Tibial nerve (tissue), 4 donors: ENCODE measurements at regions not wholly inside any gene's neighbourhood (a gene's known extent, or its start where the extent isn't known, plus 50 kb on each side); places are given as distances from the start of the nearest gene placed in this dataset.

Source experiments
- DNase-seq, 2 donors: peaks; one replicate each; pipeline ENCODE4 v3.0.0-alpha.2; 2019; ENCODE audit warnings: low spot score in 2 of 2
- H3K27ac ChIP-seq, 4 donors: fragments of 200-600 bp; sonication (generic) in 3 of 4; one replicate each; pipeline ENCODE4 v1.5.1; 2017 to 2019; ENCODE audit warnings: mild to moderate bottlenecking in 1 of 4
- H3K27me3 ChIP-seq, 2 donors: fragments of 200-600 bp; sonication (generic) in 1 of 2; one replicate each; pipeline versions ENCODE4 v1.5.1 to v1.6.0; 2017 to 2019
- H3K36me3 ChIP-seq, 3 donors: fragments of 200-600 bp; sonication (generic); one replicate each; pipeline ENCODE4 v1.5.1; 2018 to 2019
- H3K4me1 ChIP-seq, 4 donors: fragments of 200-600 bp; sonication (generic) in 3 of 4; one replicate each; pipeline ENCODE4 v1.5.1; 2017 to 2019
- H3K4me3 ChIP-seq, 4 donors: fragments of 200-600 bp; sonication (generic) in 3 of 4; one replicate each; pipeline ENCODE4 v1.5.1; 2017 to 2019; ENCODE audit warnings: mild to moderate bottlenecking in 1 of 4, moderate library complexity in 1 of 4
- H3K9me3 ChIP-seq, 4 donors: fragments of 200-600 bp; sonication (generic) in 3 of 4; one replicate each; pipeline ENCODE4 v1.5.1; 2017 to 2019
- CTCF ChIP-seq, 5 experiments: fragments of 200-600 bp in 3 of 5; fragments of 450-650 bp in 2 of 5; sonication (generic) in 3 of 5; IDR thresholded peaks; one replicate each; pipeline ENCODE4 v1.5.1; 2016 to 2019; ENCODE audit warnings: antibody characterized with exemption in 5 of 5, mild to moderate bottlenecking in 3 of 5, moderate library complexity in 2 of 5
- EP300 ChIP-seq, 2 donors: sonication (generic); formaldehyde crosslinking; IDR thresholded peaks; one replicate each; pipeline ENCODE4 v1.6.1; 2017; ENCODE audit warnings: antibody characterized with exemption in 2 of 2, mild to moderate bottlenecking in 1 of 2
- POLR2A ChIP-seq, 2 donors: fragments of 450-650 bp; IDR thresholded peaks; one replicate each; pipeline ENCODE4 v1.6.1; 2017; ENCODE audit warnings: antibody characterized with exemption in 2 of 2, mild to moderate bottlenecking in 2 of 2, moderate library complexity in 2 of 2
- WGBS, 2 donors: methylation state at CpG; one replicate each; pipeline ENCODE4 v1.1.5; 2018; 5-methylcytosine and 5-hydroxymethylcytosine counted together

GRCh38 chr6:12442455-12442854 is 152.3 kb downstream of the EDN1 start:
- H3K27ac ChIP-seq: no peak overlapping the region
- H3K4me3 ChIP-seq: no peak overlapping the region
- H3K9me3 ChIP-seq: no peaks in the 10 kb centered on the region
- WGBS, 2 donors: 73 to 77% methylated on average over 4 of the region's 4 CpGs
- no peaks in the 10 kb centered on the region for H3K36me3 ChIP-seq
- no peaks in the 10 kb centered on the region for H3K27me3 ChIP-seq
- no peak for DNase-seq
- TF ChIP-seq POLR2A (IDR thresholded peaks at IDR 0.05) (no peak), CTCF (IDR thresholded peaks at IDR 0.05) (no peak), EP300 (IDR thresholded peaks at IDR 0.05) (no peak)
- H3K4me1 ChIP-seq: no peaks in the 10 kb centered on the region

DNA sequence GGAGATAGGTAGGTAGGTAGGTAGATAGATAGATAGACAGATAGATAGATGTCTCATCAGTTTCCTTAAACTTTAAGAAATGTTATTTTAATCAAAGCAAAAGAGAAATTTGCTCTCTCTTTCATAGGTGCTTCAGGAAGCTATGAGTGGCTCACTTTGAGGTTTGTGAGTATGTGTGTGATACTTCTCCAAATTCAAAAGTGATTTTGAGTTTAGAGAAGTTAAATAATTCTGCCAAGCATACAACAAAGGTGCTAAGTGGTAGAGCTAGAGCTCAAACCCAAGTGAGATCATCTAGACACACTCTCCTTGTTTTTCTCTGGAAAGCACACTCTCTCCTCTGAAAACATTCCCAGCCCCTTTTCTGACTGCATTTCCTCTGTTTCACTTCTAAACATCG is 156.2 kb downstream of the EDN1 start:
- H3K4me3 ChIP-seq: no peak overlapping the region
- no peaks in the 10 kb centered on the region for H3K36me3 ChIP-seq
- no peaks in the 10 kb centered on the region for H3K4me1 ChIP-seq
- 85 to 87% methylated on average over 1 of the region's 1 CpG for WGBS, 2 donors
- H3K9me3 ChIP-seq: no peaks in the 10 kb centered on the region
- no peak for TF ChIP-seq CTCF (IDR thresholded peaks at IDR 0.05)
- no peak for TF ChIP-seq EP300 (IDR thresholded peaks at IDR 0.05)
- no peak for TF ChIP-seq POLR2A (IDR thresholded peaks at IDR 0.05)
- H3K27ac ChIP-seq: no peak overlapping the region
- DNase-seq: no peak
- no peaks in the 10 kb centered on the region for H3K27me3 ChIP-seq

GRCh38 chr6:12449447-12449846 is 159.3 kb downstream of the EDN1 start:
- TF ChIP-seq POLR2A (IDR thresholded peaks at IDR 0.05) (no peak), CTCF (IDR thresholded peaks at IDR 0.05) (no peak), EP300 (IDR thresholded peaks at IDR 0.05) (no peak)
- H3K9me3 ChIP-seq: peaks cover 0 to 13% (median 0%) of the 10 kb centered on the region in 4 donors
- H3K27ac ChIP-seq: no peak overlapping the region
- H3K4me3 ChIP-seq: no peak overlapping the region
- H3K4me1 ChIP-seq: no peaks in the 10 kb centered on the region
- WGBS, 2 donors: 86 to 87% methylated on average over 4 of the region's 4 CpGs
- no peaks in the 10 kb centered on the region for H3K27me3 ChIP-seq
- no peak for DNase-seq
- H3K36me3 ChIP-seq: no peaks in the 10 kb centered on the region

- TF ChIP-seq POLR2A (IDR thresholded peaks at IDR 0.05) (no peak), EP300 (IDR thresholded peaks at IDR 0.05) (no peak), CTCF (IDR thresholded peaks at IDR 0.05) (no peak)
- H3K36me3 ChIP-seq: no peaks in the 10 kb centered on the region
- H3K9me3 ChIP-seq: peaks cover 0 to 13% (median 0%) of the 10 kb centered on the region in 4 donors
- WGBS, 2 donors: 96% methylated on average over 1 of the region's 1 CpG
- no peak overlapping the region for H3K4me3 ChIP-seq
- DNase-seq: no peak
- no peaks in the 10 kb centered on the region for H3K4me1 ChIP-seq
- H3K27ac ChIP-seq: no peak overlapping the region
- no peaks in the 10 kb centered on the region for H3K27me3 ChIP-seq
Measured at GRCh38 chr6:12450467-12450866, 160.3 kb downstream of the EDN1 start.

DNA sequence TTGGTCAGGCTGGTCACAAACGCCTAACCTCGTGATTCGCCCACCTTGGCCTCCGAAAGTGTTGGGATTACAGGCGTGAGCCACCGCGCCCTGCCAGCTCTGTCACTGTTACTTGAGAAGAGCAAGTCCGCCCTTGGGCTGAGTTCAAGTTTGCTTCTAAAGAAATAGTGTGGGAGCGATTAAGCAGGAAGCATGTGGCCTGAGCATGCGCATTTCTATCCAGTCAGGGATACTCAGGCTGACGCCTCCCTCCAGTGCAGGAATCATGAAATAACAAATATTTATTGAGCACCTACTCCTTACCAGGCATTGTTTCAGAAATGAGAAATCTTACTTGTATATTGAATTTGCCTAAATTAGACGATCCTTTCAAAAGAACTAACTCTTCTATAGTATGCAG is 166.2 kb downstream of the EDN1 start:
- Histone ChIP-seq H3K27ac (no peak overlapping the region), H3K4me3 (no peak overlapping the region), H3K27me3 (no peaks in the 10 kb centered on the region), H3K36me3 (no peaks in the 10 kb centered on the region), H3K4me1 (no peaks in the 10 kb centered on the region), H3K9me3 (peaks cover 0 to 13% (median 0%) of the 10 kb centered on the region in 4 donors)
- DNase-seq: no peak
- no peak for TF ChIP-seq POLR2A (IDR thresholded peaks at IDR 0.05)
- TF ChIP-seq CTCF (IDR thresholded peaks at IDR 0.05): no peak
- no peak for TF ChIP-seq EP300 (IDR thresholded peaks at IDR 0.05)
- 94% methylated on average over 12 of the region's 12 CpGs for WGBS, 2 donors
